ENCODE measurements at regions not wholly inside any gene's neighbourhood (a gene's known extent, or its start where the extent isn't known, plus 50 kb on each side); places are given as distances from the start of the nearest gene placed in this dataset.

DNA sequence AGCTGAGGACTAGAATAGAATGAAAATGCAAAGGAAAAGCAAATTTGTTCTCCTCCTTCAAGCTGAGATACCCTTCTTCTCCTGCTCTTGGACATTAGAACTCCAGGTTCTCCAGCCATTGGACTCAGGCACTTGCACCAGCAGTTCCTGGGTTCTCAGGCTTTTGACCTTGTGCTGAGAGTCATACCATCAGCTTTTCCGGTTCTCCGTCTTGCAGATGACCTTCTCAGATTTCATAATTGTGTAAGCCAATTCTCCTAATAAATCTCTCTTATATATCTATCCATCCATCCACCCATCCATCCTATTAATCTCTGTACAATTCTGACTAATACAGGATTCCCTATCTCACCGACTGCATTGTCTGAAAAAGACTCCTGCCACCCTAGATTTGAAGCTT, 108.3 kb downstream of the AHR start:
- H3K9me3 Mint-ChIP-seq (ENCODE audit: low read depth): no peaks in the 10 kb centered on the region

DNA sequence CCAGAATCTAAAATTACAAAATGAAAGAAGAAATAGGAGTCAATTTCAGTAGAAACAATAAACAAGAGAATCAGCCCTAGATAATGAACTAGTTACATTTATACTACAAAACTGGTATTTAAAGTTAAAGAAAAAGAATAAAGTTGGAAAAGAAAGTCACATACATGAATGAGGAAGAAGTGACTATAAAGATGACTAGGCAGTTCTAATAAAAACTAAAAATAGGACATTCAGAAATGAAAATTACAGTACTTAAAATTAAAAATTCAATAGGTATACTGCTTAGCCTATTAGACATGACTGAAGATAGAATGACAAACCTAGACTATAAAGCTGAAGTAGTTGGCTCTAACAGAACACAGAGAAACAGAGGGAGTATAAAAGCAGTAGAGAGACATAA, 108.8 kb downstream of the AHR start:
- Mint-ChIP-seq H3K27ac (no peak overlapping the region), H3K27me3 (no peaks in the 10 kb centered on the region), H3K9me3 (ENCODE audit: low read depth) (no peaks in the 10 kb centered on the region), H3K4me3 (ENCODE audit: low read depth) (no peak overlapping the region), H3K4me1 (ENCODE audit: low read depth) (no peaks in the 10 kb centered on the region), H3K36me3 (ENCODE audit: insufficient read depth) (no peaks in the 10 kb centered on the region)
- no peak for DNase-seq (ENCODE audit: low spot score, unreplicated experiment)
- TF ChIP-seq, protein P1, sequence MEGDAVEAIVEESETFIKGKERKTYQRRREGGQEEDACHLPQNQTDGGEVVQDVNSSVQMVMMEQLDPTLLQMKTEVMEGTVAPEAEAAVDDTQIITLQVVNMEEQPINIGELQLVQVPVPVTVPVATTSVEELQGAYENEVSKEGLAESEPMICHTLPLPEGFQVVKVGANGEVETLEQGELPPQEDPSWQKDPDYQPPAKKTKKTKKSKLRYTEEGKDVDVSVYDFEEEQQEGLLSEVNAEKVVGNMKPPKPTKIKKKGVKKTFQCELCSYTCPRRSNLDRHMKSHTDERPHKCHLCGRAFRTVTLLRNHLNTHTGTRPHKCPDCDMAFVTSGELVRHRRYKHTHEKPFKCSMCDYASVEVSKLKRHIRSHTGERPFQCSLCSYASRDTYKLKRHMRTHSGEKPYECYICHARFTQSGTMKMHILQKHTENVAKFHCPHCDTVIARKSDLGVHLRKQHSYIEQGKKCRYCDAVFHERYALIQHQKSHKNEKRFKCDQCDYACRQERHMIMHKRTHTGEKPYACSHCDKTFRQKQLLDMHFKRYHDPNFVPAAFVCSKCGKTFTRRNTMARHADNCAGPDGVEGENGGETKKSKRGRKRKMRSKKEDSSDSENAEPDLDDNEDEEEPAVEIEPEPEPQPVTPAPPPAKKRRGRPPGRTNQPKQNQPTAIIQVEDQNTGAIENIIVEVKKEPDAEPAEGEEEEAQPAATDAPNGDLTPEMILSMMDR (IDR thresholded peaks at IDR 0.05; ENCODE audit: unreplicated experiment): no peak

More for the DNA sequence above, 108.3 kb downstream of the AHR start:
- Mint-ChIP-seq H3K27me3 (no peaks in the 10 kb centered on the region), H3K27ac (no peak overlapping the region), H3K4me1 (ENCODE audit: low read depth) (no peaks in the 10 kb centered on the region), H3K36me3 (ENCODE audit: insufficient read depth) (no peaks in the 10 kb centered on the region), H3K4me3 (ENCODE audit: low read depth) (no peak overlapping the region)
- TF ChIP-seq, protein P1 (IDR thresholded peaks at IDR 0.05; ENCODE audit: unreplicated experiment): no peak
- DNase-seq (ENCODE audit: low spot score, unreplicated experiment): no peak

DNA sequence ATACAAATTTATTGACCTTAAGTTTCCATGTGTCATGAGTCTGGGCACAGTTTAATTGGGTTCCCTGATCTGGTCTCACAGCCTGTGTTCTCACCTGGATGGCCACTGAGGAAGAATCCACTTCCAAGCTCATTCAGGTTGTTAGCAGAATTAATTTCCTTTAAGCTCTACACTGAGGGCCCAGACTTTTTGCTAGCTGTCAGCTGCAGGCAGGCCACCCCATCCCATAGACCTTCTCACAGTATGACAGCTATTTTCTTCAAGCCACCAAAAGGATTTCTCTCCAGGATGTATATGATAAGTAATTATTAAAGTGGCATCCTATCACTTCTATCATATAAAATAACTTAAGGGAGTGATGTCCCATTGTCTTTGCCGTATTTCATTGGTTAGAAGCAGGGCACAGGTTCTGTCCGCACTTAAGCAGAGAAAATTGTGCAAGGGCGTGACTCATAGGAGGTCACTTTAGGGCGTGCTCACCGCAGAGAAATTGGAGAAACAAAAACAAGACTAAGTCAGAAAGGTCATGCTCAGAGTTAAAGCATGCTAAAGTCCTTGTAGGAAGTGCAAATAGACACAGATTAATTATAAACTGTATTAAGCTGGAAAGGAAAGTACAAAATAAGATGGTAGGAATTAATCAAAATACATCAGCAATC, 109.9 kb downstream of the AHR start:
- no peaks in the 10 kb centered on the region for H3K4me1 Mint-ChIP-seq (ENCODE audit: low read depth)
- H3K27me3 Mint-ChIP-seq: no peaks in the 10 kb centered on the region
- TF ChIP-seq, protein P1 (IDR thresholded peaks at IDR 0.05; ENCODE audit: unreplicated experiment): no peak
- no peaks in the 10 kb centered on the region for H3K9me3 Mint-ChIP-seq (ENCODE audit: low read depth)
- no peak overlapping the region for H3K4me3 Mint-ChIP-seq (ENCODE audit: low read depth)
- H3K36me3 Mint-ChIP-seq (ENCODE audit: insufficient read depth): no peaks in the 10 kb centered on the region
- H3K27ac Mint-ChIP-seq: no peak overlapping the region
- DNase-seq (ENCODE audit: low spot score, unreplicated experiment): no peak

DNA sequence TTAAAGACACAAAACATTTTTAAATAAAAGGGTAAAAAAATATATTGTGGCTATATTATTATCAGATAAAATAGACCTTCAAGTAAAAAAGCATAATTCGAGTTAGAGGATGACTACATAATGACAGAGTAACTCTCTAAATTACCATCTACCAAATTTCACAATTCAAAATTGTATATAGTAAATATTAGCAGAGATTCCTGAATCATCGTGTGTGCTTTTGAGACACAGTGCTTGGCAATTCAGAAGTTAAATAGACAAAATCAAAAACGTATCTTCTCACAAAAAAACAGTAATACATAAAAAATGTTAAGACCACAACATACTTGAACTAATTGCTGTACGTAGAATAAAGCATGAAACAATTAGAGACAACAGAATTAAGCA, 110.4 kb downstream of the AHR start:
- Mint-ChIP-seq H3K4me3 (ENCODE audit: low read depth) (no peak overlapping the region), H3K4me1 (ENCODE audit: low read depth) (no peaks in the 10 kb centered on the region), H3K36me3 (ENCODE audit: insufficient read depth) (no peaks in the 10 kb centered on the region), H3K9me3 (ENCODE audit: low read depth) (no peaks in the 10 kb centered on the region), H3K27ac (no peak overlapping the region), H3K27me3 (no peaks in the 10 kb centered on the region)
- no peak for DNase-seq (ENCODE audit: low spot score, unreplicated experiment)
- TF ChIP-seq, protein P1 (IDR thresholded peaks at IDR 0.05; ENCODE audit: unreplicated experiment): no peak

DNA sequence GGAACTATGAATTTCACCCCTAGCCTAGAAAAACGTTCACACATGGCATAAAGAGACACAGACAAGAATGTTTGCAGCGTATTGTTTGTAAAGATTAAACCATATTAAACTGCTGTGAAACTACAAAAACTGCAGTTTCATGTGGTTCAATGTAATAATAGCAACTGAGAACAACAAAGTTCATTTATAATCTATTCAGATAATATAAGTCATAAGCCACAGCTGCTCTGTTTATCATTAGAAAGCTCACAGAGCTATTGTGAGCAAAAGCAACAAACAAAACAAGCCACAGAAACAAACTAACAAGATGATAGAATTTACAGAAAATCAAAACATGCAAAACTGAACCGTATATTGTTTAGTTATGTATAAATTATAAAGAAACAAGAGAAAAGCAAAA, 113.5 kb downstream of the AHR start:
- DNase-seq (ENCODE audit: low spot score, unreplicated experiment): no peak
- no peak overlapping the region for H3K27ac Mint-ChIP-seq
- H3K36me3 Mint-ChIP-seq (ENCODE audit: insufficient read depth): no peaks in the 10 kb centered on the region
- H3K4me3 Mint-ChIP-seq (ENCODE audit: low read depth): no peak overlapping the region
- no peaks in the 10 kb centered on the region for H3K9me3 Mint-ChIP-seq (ENCODE audit: low read depth)
- H3K4me1 Mint-ChIP-seq (ENCODE audit: low read depth): no peaks in the 10 kb centered on the region
- TF ChIP-seq, protein P1 (IDR thresholded peaks at IDR 0.05; ENCODE audit: unreplicated experiment): no peak
- no peaks in the 10 kb centered on the region for H3K27me3 Mint-ChIP-seq

All from progenitor cell of endocrine pancreas (in vitro differentiated cells).